ENCODE measurements at regions not wholly inside any gene's neighbourhood (a gene's known extent, or its start where the extent isn't known, plus 50 kb on each side); places are given as distances from the start of the nearest gene placed in this dataset.

DNA sequence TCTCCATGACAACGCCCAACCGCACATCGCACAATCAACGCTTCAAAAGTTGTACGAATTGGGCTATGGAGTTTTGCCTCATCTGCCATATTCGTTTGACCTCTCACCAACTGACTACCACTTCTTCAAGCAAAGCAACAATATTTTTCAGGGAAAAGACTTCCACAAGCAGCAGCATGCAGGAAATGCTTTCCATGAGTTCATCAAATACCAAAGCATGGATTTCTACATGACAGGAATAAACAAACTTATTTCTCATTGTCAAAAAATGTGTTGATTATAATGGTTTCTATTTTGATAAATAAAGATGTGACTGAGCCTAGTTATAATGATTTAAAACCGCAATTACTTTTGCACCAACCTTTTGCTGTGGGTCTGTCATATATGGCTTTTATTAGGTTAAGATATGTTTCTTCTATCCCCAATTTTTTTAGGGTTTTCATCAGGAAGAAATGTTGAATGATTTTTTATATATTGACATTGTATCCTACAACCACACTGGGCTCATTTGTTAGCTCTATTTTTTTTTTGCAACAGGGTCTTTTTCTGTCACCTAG is 138.4 kb downstream of the PWWP3B start:
- BruUV-seq (replicated peaks) = no TSS peak
- H3K4me3 ChIP-seq (replicated peaks in 1 of 2; ENCODE audit: low read depth in 1 of 2, low read length in 2 of 2) = no peak overlapping the region
- CTCF ChIA-PET = no interaction called here

More for the DNA sequence above, 138.4 kb downstream of the PWWP3B start:
- Histone ChIP-seq H3K9me2 (ENCODE audit: insufficient read depth) (no peaks in the 10 kb centered on the region), H3K79me2 (ENCODE audit: insufficient read depth, low read length) (no peaks in the 10 kb centered on the region), H3K9me3 (ENCODE audit: control insufficient read depth in 1 of 2, insufficient read depth in 1 of 2, low read depth in 1 of 2, low read length in 2 of 2) (no peaks in the 10 kb centered on the region), H3K27me3 (ENCODE audit: insufficient read depth, low read length) (no peaks in the 10 kb centered on the region), H4K20me1 (ENCODE audit: insufficient read depth) (no peaks in the 10 kb centered on the region), H3K36me3 (ENCODE audit: control insufficient read depth in 1 of 2, insufficient read depth in 2 of 2, low read length in 2 of 2) (no peaks in the 10 kb centered on the region), H2AFZ (ENCODE audit: low read depth, low read length, poor library complexity, severe bottlenecking) (no peak overlapping the region), H3K4me2 (ENCODE audit: low read length) (no peak overlapping the region), H3K4me1 (ENCODE audit: control insufficient read depth in 1 of 2, insufficient read depth in 2 of 2, low read length in 2 of 2) (peaks cover 6 to 16% of the 10 kb centered on the region in 2 experiments; a peak in 3 of 4 replicates), H3K27ac (ENCODE audit: low read depth, low read length) (no peak overlapping the region), H3K9ac (ENCODE audit: low read length) (no peak overlapping the region)
- ChIA-PET POLR2A (no interaction called here), RAD21 (ENCODE audit: low non-redundant PET in 1 of 2, low total read pairs in 2 of 2, uncharacterized antibody in 2 of 2, unreplicated experiment in 2 of 2) (no interaction called here)
- no peak for DNase-seq (ENCODE audit: low read depth, low spot score)
- TF ChIP-seq ZNF274 (IDR thresholded peaks at IDR 0.05; ENCODE audit: low read depth, low read length) (no peak), TCF7L2 (IDR thresholded peaks at IDR 0.05; ENCODE audit: borderline replicate concordance, extremely low read depth, insufficient read depth, insufficient read length) (no peak), EGR1 (IDR thresholded peaks at IDR 0.05; ENCODE audit: low read depth) (no peak), ELF1 (IDR thresholded peaks at IDR 0.05; ENCODE audit: borderline replicate concordance, low read depth) (no peak), CTCF (IDR thresholded peaks at IDR 0.05 in 2 of 3, conservative IDR thresholded peaks at IDR 0.05 in 1 of 3; ENCODE audit: borderline replicate concordance in 1 of 3, insufficient read depth in 1 of 3, low read depth in 2 of 3, low read length in 2 of 3) (no peak), SP1 (IDR thresholded peaks at IDR 0.05; ENCODE audit: low read depth) (no peak), ATF3 (IDR thresholded peaks at IDR 0.05) (no peak), YY1 (IDR thresholded peaks at IDR 0.05; ENCODE audit: extremely low read depth, insufficient replicate concordance, low read depth, low read length) (no peak), RAD21 (IDR thresholded peaks at IDR 0.05; ENCODE audit: low read depth) (no peak), MAX (IDR thresholded peaks at IDR 0.05) (no peak), EZH2 (IDR thresholded peaks at IDR 0.05) (no peak), POLR2A (IDR thresholded peaks at IDR 0.05; ENCODE audit: borderline replicate concordance, extremely low read depth, insufficient read depth, insufficient read length) (no peak), CBX3 (IDR thresholded peaks at IDR 0.05; ENCODE audit: low read depth) (no peak), EZH2phosphoT487 (IDR thresholded peaks at IDR 0.05; ENCODE audit: borderline replicate concordance) (no peak), JUND (IDR thresholded peaks at IDR 0.05) (no peak), ZFX (IDR thresholded peaks at IDR 0.05) (no peak)
- TF ChIP-seq, protein P1, sequence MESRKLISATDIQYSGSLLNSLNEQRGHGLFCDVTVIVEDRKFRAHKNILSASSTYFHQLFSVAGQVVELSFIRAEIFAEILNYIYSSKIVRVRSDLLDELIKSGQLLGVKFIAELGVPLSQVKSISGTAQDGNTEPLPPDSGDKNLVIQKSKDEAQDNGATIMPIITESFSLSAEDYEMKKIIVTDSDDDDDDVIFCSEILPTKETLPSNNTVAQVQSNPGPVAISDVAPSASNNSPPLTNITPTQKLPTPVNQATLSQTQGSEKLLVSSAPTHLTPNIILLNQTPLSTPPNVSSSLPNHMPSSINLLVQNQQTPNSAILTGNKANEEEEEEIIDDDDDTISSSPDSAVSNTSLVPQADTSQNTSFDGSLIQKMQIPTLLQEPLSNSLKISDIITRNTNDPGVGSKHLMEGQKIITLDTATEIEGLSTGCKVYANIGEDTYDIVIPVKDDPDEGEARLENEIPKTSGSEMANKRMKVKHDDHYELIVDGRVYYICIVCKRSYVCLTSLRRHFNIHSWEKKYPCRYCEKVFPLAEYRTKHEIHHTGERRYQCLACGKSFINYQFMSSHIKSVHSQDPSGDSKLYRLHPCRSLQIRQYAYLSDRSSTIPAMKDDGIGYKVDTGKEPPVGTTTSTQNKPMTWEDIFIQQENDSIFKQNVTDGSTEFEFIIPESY (IDR thresholded peaks at IDR 0.05; ENCODE audit: extremely low read depth, insufficient replicate concordance, low read length) = no peak
- TF ChIP-seq, protein P2, sequence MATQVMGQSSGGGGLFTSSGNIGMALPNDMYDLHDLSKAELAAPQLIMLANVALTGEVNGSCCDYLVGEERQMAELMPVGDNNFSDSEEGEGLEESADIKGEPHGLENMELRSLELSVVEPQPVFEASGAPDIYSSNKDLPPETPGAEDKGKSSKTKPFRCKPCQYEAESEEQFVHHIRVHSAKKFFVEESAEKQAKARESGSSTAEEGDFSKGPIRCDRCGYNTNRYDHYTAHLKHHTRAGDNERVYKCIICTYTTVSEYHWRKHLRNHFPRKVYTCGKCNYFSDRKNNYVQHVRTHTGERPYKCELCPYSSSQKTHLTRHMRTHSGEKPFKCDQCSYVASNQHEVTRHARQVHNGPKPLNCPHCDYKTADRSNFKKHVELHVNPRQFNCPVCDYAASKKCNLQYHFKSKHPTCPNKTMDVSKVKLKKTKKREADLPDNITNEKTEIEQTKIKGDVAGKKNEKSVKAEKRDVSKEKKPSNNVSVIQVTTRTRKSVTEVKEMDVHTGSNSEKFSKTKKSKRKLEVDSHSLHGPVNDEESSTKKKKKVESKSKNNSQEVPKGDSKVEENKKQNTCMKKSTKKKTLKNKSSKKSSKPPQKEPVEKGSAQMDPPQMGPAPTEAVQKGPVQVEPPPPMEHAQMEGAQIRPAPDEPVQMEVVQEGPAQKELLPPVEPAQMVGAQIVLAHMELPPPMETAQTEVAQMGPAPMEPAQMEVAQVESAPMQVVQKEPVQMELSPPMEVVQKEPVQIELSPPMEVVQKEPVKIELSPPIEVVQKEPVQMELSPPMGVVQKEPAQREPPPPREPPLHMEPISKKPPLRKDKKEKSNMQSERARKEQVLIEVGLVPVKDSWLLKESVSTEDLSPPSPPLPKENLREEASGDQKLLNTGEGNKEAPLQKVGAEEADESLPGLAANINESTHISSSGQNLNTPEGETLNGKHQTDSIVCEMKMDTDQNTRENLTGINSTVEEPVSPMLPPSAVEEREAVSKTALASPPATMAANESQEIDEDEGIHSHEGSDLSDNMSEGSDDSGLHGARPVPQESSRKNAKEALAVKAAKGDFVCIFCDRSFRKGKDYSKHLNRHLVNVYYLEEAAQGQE (IDR thresholded peaks at IDR 0.05; ENCODE audit: low read depth) = no peak
- no peak for ATAC-seq
- intact Hi-C loops (cut with micrococcal nuclease) = loop anchor here (10.0 kb wide), 1 partner anchor 122 kb away; no protein-coding TSS in a partner anchor
